ENCODE measurements at regions not wholly inside any gene's neighbourhood (a gene's known extent, or its start where the extent isn't known, plus 50 kb on each side); places are given as distances from the start of the nearest gene placed in this dataset.

- TF ChIP-seq EZH2phosphoT487 (conservative IDR thresholded peaks at IDR 0.05; ENCODE audit: low read length), result no peak
- no peak for TF ChIP-seq CTCF (IDR thresholded peaks at IDR 0.05; ENCODE audit: insufficient read depth, low read length, poor library complexity, severe bottlenecking)
- Histone ChIP-seq H3K4me3 (ENCODE audit: insufficient read depth, low read length, poor library complexity, severe bottlenecking) (no peak overlapping the region), H3K9ac (ENCODE audit: low read length) (no peak overlapping the region), H3K27ac (ENCODE audit: low read depth, low read length) (no peak overlapping the region), H3K9me3 (ENCODE audit: insufficient read depth, low read length) (no peaks in the 10 kb centered on the region), H3K9me2 (replicated peaks; ENCODE audit: insufficient read depth, low read length) (no peaks in the 10 kb centered on the region), H3K36me3 (ENCODE audit: low read length) (no peaks in the 10 kb centered on the region), H3K4me2 (ENCODE audit: low read depth, low read length, poor library complexity, severe bottlenecking) (no peak overlapping the region), H3K79me2 (ENCODE audit: insufficient read depth, low read length) (no peaks in the 10 kb centered on the region), H3F3A (ENCODE audit: insufficient read depth) (no peaks in the 10 kb centered on the region), H4K20me1 (ENCODE audit: low read depth, low read length) (no peaks in the 10 kb centered on the region), H3K27me3 (ENCODE audit: low read length) (no peaks in the 10 kb centered on the region), H2AFZ (ENCODE audit: low read depth, low read length, severe bottlenecking) (no peak overlapping the region)
Observed at GRCh38 chr7:124681946-124682345, 83.6 kb downstream of the GPR37 start.

GRCh38 chr7:124680304-124680703 lies 85.3 kb downstream of the GPR37 start:
- Histone ChIP-seq H4K20me1 (ENCODE audit: low read depth, low read length) (no peaks in the 10 kb centered on the region), H3K27me3 (ENCODE audit: low read length) (no peaks in the 10 kb centered on the region), H3F3A (ENCODE audit: insufficient read depth) (no peaks in the 10 kb centered on the region), H3K9ac (ENCODE audit: low read length) (no peak overlapping the region), H3K36me3 (ENCODE audit: low read length) (no peaks in the 10 kb centered on the region), H3K27ac (ENCODE audit: low read depth, low read length) (no peak overlapping the region), H3K79me2 (ENCODE audit: insufficient read depth, low read length) (no peaks in the 10 kb centered on the region), H3K4me2 (ENCODE audit: low read depth, low read length, poor library complexity, severe bottlenecking) (no peak overlapping the region), H3K9me2 (replicated peaks; ENCODE audit: insufficient read depth, low read length) (no peaks in the 10 kb centered on the region), H3K9me3 (ENCODE audit: insufficient read depth, low read length) (no peaks in the 10 kb centered on the region), H3K4me3 (ENCODE audit: insufficient read depth, low read length, poor library complexity, severe bottlenecking) (no peak overlapping the region), H2AFZ (ENCODE audit: low read depth, low read length, severe bottlenecking) (no peak overlapping the region)
- TF ChIP-seq CTCF (IDR thresholded peaks at IDR 0.05; ENCODE audit: insufficient read depth, low read length, poor library complexity, severe bottlenecking) (no peak), EZH2phosphoT487 (conservative IDR thresholded peaks at IDR 0.05; ENCODE audit: low read length) (no peak)

- no peak overlapping the region for H3K4me2 ChIP-seq (ENCODE audit: low read depth, low read length, poor library complexity, severe bottlenecking)
- no peaks in the 10 kb centered on the region for H3K36me3 ChIP-seq (ENCODE audit: low read length)
- no peaks in the 10 kb centered on the region for H3K27me3 ChIP-seq (ENCODE audit: low read length)
- no peaks in the 10 kb centered on the region for H3K9me2 ChIP-seq (replicated peaks; ENCODE audit: insufficient read depth, low read length)
- no peaks in the 10 kb centered on the region for H3K79me2 ChIP-seq (ENCODE audit: insufficient read depth, low read length)
- H3F3A ChIP-seq (ENCODE audit: insufficient read depth), result no peaks in the 10 kb centered on the region
- no peak overlapping the region for H3K4me3 ChIP-seq (ENCODE audit: insufficient read depth, low read length, poor library complexity, severe bottlenecking)
- H3K9me3 ChIP-seq (ENCODE audit: insufficient read depth, low read length), result no peaks in the 10 kb centered on the region
- no peak overlapping the region for H2AFZ ChIP-seq (ENCODE audit: low read depth, low read length, severe bottlenecking)
- no peak overlapping the region for H3K27ac ChIP-seq (ENCODE audit: low read depth, low read length)
- TF ChIP-seq EZH2phosphoT487 (conservative IDR thresholded peaks at IDR 0.05; ENCODE audit: low read length) (no peak), CTCF (IDR thresholded peaks at IDR 0.05; ENCODE audit: insufficient read depth, low read length, poor library complexity, severe bottlenecking) (no peak)
- H4K20me1 ChIP-seq (ENCODE audit: low read depth, low read length), result no peaks in the 10 kb centered on the region
- no peak overlapping the region for H3K9ac ChIP-seq (ENCODE audit: low read length)
Observed at GRCh38 chr7:124679586-124680225, 85.9 kb downstream of the GPR37 start.

Measured in SU-DHL-6 (cell line).